ENCODE measurements at regions not wholly inside any gene's neighbourhood (a gene's known extent, or its start where the extent isn't known, plus 50 kb on each side); places are given as distances from the start of the nearest gene placed in this dataset.

GRCh38 chr18:28946471-28946870 is 769.5 kb upstream of the CDH2 start:
- ATAC-seq = no peak
- TF ChIP-seq OSR1 (CRISPR knock-in tag; IDR thresholded peaks at IDR 0.05) (no peak), TOX (CRISPR knock-in tag; IDR thresholded peaks at IDR 0.05; ENCODE audit: borderline replicate concordance) (no peak), CSRNP3 (CRISPR knock-in tag; IDR thresholded peaks at IDR 0.05) (no peak)
- TF ChIP-seq, protein P1, sequence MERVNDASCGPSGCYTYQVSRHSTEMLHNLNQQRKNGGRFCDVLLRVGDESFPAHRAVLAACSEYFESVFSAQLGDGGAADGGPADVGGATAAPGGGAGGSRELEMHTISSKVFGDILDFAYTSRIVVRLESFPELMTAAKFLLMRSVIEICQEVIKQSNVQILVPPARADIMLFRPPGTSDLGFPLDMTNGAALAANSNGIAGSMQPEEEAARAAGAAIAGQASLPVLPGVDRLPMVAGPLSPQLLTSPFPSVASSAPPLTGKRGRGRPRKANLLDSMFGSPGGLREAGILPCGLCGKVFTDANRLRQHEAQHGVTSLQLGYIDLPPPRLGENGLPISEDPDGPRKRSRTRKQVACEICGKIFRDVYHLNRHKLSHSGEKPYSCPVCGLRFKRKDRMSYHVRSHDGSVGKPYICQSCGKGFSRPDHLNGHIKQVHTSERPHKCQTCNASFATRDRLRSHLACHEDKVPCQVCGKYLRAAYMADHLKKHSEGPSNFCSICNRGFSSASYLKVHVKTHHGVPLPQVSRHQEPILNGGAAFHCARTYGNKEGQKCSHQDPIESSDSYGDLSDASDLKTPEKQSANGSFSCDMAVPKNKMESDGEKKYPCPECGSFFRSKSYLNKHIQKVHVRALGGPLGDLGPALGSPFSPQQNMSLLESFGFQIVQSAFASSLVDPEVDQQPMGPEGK (CRISPR knock-in tag; IDR thresholded peaks at IDR 0.05; ENCODE audit: borderline replicate concordance) = no peak
- TF ChIP-seq, protein P2, sequence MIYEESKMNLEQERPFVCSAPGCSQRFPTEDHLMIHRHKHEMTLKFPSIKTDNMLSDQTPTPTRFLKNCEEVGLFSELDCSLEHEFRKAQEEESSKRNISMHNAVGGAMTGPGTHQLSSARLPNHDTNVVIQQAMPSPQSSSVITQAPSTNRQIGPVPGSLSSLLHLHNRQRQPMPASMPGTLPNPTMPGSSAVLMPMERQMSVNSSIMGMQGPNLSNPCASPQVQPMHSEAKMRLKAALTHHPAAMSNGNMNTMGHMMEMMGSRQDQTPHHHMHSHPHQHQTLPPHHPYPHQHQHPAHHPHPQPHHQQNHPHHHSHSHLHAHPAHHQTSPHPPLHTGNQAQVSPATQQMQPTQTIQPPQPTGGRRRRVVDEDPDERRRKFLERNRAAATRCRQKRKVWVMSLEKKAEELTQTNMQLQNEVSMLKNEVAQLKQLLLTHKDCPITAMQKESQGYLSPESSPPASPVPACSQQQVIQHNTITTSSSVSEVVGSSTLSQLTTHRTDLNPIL (CRISPR knock-in tag; IDR thresholded peaks at IDR 0.05; ENCODE audit: low read depth) = no peak

DNA sequence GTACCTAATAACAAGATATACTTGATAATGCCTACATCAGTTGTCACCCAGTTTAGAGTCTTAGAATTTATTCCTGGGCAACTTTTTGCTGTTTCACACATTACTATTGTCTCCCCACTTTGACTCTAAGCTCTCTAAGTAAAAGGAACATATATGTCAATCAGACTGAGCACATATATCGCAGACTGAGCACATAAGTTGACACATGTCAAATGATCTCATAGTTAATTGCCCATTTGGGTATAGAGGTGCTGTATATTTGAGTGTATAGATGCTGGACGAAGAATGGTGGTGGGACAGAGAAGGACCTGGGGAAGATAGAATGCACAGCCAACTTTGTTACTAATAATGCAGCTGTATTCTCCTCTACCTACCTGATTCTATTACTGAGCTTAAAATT is 746.0 kb upstream of the CDH2 start:
- TF ChIP-seq, protein P3, sequence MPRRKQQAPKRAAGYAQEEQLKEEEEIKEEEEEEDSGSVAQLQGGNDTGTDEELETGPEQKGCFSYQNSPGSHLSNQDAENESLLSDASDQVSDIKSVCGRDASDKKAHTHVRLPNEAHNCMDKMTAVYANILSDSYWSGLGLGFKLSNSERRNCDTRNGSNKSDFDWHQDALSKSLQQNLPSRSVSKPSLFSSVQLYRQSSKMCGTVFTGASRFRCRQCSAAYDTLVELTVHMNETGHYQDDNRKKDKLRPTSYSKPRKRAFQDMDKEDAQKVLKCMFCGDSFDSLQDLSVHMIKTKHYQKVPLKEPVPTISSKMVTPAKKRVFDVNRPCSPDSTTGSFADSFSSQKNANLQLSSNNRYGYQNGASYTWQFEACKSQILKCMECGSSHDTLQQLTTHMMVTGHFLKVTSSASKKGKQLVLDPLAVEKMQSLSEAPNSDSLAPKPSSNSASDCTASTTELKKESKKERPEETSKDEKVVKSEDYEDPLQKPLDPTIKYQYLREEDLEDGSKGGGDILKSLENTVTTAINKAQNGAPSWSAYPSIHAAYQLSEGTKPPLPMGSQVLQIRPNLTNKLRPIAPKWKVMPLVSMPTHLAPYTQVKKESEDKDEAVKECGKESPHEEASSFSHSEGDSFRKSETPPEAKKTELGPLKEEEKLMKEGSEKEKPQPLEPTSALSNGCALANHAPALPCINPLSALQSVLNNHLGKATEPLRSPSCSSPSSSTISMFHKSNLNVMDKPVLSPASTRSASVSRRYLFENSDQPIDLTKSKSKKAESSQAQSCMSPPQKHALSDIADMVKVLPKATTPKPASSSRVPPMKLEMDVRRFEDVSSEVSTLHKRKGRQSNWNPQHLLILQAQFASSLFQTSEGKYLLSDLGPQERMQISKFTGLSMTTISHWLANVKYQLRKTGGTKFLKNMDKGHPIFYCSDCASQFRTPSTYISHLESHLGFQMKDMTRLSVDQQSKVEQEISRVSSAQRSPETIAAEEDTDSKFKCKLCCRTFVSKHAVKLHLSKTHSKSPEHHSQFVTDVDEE (CRISPR knock-in tag; IDR thresholded peaks at IDR 0.05) = no peak
- no peak for TF ChIP-seq ZC3H10 (CRISPR knock-in tag; IDR thresholded peaks at IDR 0.05)
- no peak for TF ChIP-seq CSRNP3 (CRISPR knock-in tag; IDR thresholded peaks at IDR 0.05)
- TF ChIP-seq, protein P2 (CRISPR knock-in tag; IDR thresholded peaks at IDR 0.05; ENCODE audit: low read depth) = no peak
- TF ChIP-seq ZNF70 (CRISPR knock-in tag; IDR thresholded peaks at IDR 0.05) = no peak
- TF ChIP-seq, protein P1 (CRISPR knock-in tag; IDR thresholded peaks at IDR 0.05; ENCODE audit: borderline replicate concordance) = no peak
- no peak for TF ChIP-seq ESRRG (CRISPR knock-in tag; IDR thresholded peaks at IDR 0.05)
- no peak for TF ChIP-seq ZNF565 (CRISPR knock-in tag; conservative IDR thresholded peaks at IDR 0.05; ENCODE audit: low read depth)
- no peak for TF ChIP-seq BACH2 (CRISPR knock-in tag; IDR thresholded peaks at IDR 0.05; ENCODE audit: borderline replicate concordance)
- TF ChIP-seq ZFP3 (CRISPR knock-in tag; IDR thresholded peaks at IDR 0.05) = no peak
- no peak for TF ChIP-seq TOX (CRISPR knock-in tag; IDR thresholded peaks at IDR 0.05; ENCODE audit: borderline replicate concordance)
- no peak for TF ChIP-seq PPARA (CRISPR knock-in tag; IDR thresholded peaks at IDR 0.05; ENCODE audit: borderline replicate concordance)
- no peak for TF ChIP-seq ARNTL (CRISPR knock-in tag; IDR thresholded peaks at IDR 0.05; ENCODE audit: borderline replicate concordance, low read depth)
- no peak for TF ChIP-seq SNAI2 (CRISPR knock-in tag; IDR thresholded peaks at IDR 0.05)
- no peak for TF ChIP-seq CSDC2 (CRISPR knock-in tag; IDR thresholded peaks at IDR 0.05)
- no peak for TF ChIP-seq RARB (CRISPR knock-in tag; IDR thresholded peaks at IDR 0.05)
- TF ChIP-seq POU6F1 (CRISPR knock-in tag; IDR thresholded peaks at IDR 0.05; ENCODE audit: borderline replicate concordance, low read depth) = no peak
- TF ChIP-seq ZFP30 (CRISPR knock-in tag; IDR thresholded peaks at IDR 0.05) = no peak
- no peak for TF ChIP-seq OSR1 (CRISPR knock-in tag; IDR thresholded peaks at IDR 0.05)
- no peak for TF ChIP-seq GLIS3 (CRISPR knock-in tag; IDR thresholded peaks at IDR 0.05)
- ATAC-seq = no peak

All from SK-N-SH treated with all-trans-retinoic acid at 6 μM for 48 hours (cell line).